ENCODE measurements at regions not wholly inside any gene's neighbourhood (a gene's known extent, or its start where the extent isn't known, plus 50 kb on each side); places are given as distances from the start of the nearest gene placed in this dataset.

GRCh38 chr4:141302924-141303323, 82.2 kb downstream of the ZNF330 start (continued):
- TF ChIP-seq CENPBD1 (CRISPR knock-in tag; IDR thresholded peaks at IDR 0.05; ENCODE audit: borderline replicate concordance, low read depth) (no peak), JDP2 (CRISPR knock-in tag; IDR thresholded peaks at IDR 0.05; ENCODE audit: borderline replicate concordance) (no peak)

- POLR2A ChIA-PET: no interaction called here
- TF ChIP-seq PLSCR1 (CRISPR knock-in tag; IDR thresholded peaks at IDR 0.05; ENCODE audit: borderline replicate concordance) (no peak), ZNF790 (CRISPR knock-in tag; IDR thresholded peaks at IDR 0.05; ENCODE audit: borderline replicate concordance) (no peak), SETDB1 (CRISPR knock-in tag; IDR thresholded peaks at IDR 0.05; ENCODE audit: borderline replicate concordance) (no peak), RAD21 (CRISPR knock-in tag; IDR thresholded peaks at IDR 0.05) (no peak), SRSF4 (IDR thresholded peaks at IDR 0.05; ENCODE audit: low read depth, low read length, poor library complexity, severe bottlenecking) (no peak), ZNF788 (CRISPR knock-in tag; IDR thresholded peaks at IDR 0.05; ENCODE audit: borderline replicate concordance) (no peak), HNF4A (CRISPR knock-in tag; IDR thresholded peaks at IDR 0.05) (no peak), CAMTA2 (CRISPR knock-in tag; IDR thresholded peaks at IDR 0.05; ENCODE audit: borderline replicate concordance) (no peak), ZBTB39 (CRISPR knock-in tag; IDR thresholded peaks at IDR 0.05) (no peak), RBFOX2 (IDR thresholded peaks at IDR 0.05; ENCODE audit: low read depth, low read length) (no peak), ZNF891 (CRISPR knock-in tag; IDR thresholded peaks at IDR 0.05) (no peak), RFX1 (IDR thresholded peaks at IDR 0.05) (no peak), ZNF550 (CRISPR knock-in tag; IDR thresholded peaks at IDR 0.05; ENCODE audit: borderline replicate concordance) (no peak), GATAD2A (CRISPR knock-in tag; IDR thresholded peaks at IDR 0.05) (no peak), ETS1 (CRISPR knock-in tag; IDR thresholded peaks at IDR 0.05) (no peak), ZC3H13 (CRISPR knock-in tag; IDR thresholded peaks at IDR 0.05) (no peak)
- Histone ChIP-seq H3K4me1 (ENCODE audit: insufficient read depth, low read length) (no peaks in the 10 kb centered on the region), H3K9me3 (ENCODE audit: low read length) (no peaks in the 10 kb centered on the region), H4K20me1 (ENCODE audit: insufficient read depth, low read length) (no peaks in the 10 kb centered on the region), H3K4me3 (replicated peaks in 1 of 3; ENCODE audit: insufficient read depth in 1 of 3, low read depth in 2 of 3, low read length in 3 of 3) (no peak overlapping the region), H2AFZ (ENCODE audit: low read length) (no peak overlapping the region), H3K79me2 (ENCODE audit: insufficient read depth, low read length) (no peaks in the 10 kb centered on the region), H3K4me2 (ENCODE audit: low read depth, low read length) (no peak overlapping the region), H3K9ac (ENCODE audit: insufficient read depth, low read depth, low read length) (no peak overlapping the region), H3K36me3 (replicated peaks in 1 of 2; ENCODE audit: control insufficient read depth in 1 of 2, insufficient read depth in 2 of 2, low read length in 2 of 2) (no peaks in the 10 kb centered on the region), H3K27ac (ENCODE audit: extremely low read length, insufficient read depth, low read length) (no peak overlapping the region), H3K27me3 (ENCODE audit: control insufficient read depth in 1 of 2, insufficient read depth in 2 of 2, low read length in 2 of 2) (no peaks in the 10 kb centered on the region)
- no peak for DNase-seq (ENCODE audit: low spot score)
- in situ Hi-C loops (cut with HindIII; ENCODE audit: extremely low pct_ligation_motif_present, low pct_unique_long_range_greater_than_20kb): no loop called here
- no peak for ATAC-seq
- CTCF ChIA-PET (ENCODE audit: low intra/inter-chr PET ratio, low total read pairs): no interaction called here
- no TSS peak for BruUV-seq (replicated peaks)
- FAIRE-seq: no peak
- intact Hi-C loops (cut with micrococcal nuclease; ENCODE audit: unreplicated experiment): no loop called here
- 4% methylated on average over 2 of the region's 2 CpGs for WGBS (ENCODE audit: low lambda C conversion rate)
These were observed 83.7 kb downstream of the ZNF330 start for GRCh38 chr4:141304346-141304745.
